GM12865 (cell line): ENCODE measurements at regions not wholly inside any gene's neighbourhood (a gene's known extent, or its start where the extent isn't known, plus 50 kb on each side); places are given as distances from the start of the nearest gene placed in this dataset.

Experiments
- DNase-seq: peaks from one replicate; pipeline ENCODE4 v3.0.0; 2010; ENCODE audit warnings: low read depth
- H3K4me3 ChIP-seq: 2 replicates; pipeline ENCODE4 v1.5.1; 2011; ENCODE audit warnings: mild to moderate bottlenecking, low read depth, low read length, control low read depth
- TF ChIP-seq, protein P1 (sequence below): IDR thresholded peaks from 2 replicates; pipeline ENCODE4 v1.5.1; 2011; ENCODE audit warnings: low read length, control low read depth, low read depth, inconsistent platforms; ENCODE audit not compliant: insufficient read depth; ENCODE audit errors: missing control alignments

DNA sequence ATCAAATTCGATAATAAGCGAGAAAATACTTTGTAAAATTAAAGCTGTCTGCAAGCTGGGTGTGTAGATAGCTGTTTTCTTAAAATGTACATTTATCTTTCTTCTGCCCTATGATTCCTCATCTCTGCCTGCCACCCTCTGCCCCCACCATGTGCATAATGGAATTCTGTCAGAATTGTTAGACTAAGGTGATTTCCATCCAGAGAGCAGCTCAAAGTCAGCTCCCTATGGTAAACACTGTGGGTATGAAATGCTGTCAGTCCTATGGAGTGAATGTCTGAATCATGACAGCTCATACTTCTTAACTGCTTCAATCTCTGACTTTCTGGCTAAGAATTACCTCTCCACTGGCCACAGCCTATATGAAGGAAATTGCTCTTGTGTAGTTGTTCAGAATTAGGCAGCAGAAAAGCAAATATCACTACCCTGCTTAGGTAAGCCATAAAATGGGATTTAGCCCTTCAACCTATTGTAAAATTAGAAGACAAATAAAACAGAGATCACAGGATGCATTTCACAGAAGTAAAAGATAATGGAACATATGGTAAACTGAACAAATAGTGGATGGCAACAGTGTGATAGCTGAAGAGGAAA, 137.7 kb downstream of the CD8B2 start:
- no peak overlapping the region for H3K4me3 ChIP-seq
- TF ChIP-seq, protein P1, sequence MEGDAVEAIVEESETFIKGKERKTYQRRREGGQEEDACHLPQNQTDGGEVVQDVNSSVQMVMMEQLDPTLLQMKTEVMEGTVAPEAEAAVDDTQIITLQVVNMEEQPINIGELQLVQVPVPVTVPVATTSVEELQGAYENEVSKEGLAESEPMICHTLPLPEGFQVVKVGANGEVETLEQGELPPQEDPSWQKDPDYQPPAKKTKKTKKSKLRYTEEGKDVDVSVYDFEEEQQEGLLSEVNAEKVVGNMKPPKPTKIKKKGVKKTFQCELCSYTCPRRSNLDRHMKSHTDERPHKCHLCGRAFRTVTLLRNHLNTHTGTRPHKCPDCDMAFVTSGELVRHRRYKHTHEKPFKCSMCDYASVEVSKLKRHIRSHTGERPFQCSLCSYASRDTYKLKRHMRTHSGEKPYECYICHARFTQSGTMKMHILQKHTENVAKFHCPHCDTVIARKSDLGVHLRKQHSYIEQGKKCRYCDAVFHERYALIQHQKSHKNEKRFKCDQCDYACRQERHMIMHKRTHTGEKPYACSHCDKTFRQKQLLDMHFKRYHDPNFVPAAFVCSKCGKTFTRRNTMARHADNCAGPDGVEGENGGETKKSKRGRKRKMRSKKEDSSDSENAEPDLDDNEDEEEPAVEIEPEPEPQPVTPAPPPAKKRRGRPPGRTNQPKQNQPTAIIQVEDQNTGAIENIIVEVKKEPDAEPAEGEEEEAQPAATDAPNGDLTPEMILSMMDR = no peak
- DNase-seq = no peak

DNA sequence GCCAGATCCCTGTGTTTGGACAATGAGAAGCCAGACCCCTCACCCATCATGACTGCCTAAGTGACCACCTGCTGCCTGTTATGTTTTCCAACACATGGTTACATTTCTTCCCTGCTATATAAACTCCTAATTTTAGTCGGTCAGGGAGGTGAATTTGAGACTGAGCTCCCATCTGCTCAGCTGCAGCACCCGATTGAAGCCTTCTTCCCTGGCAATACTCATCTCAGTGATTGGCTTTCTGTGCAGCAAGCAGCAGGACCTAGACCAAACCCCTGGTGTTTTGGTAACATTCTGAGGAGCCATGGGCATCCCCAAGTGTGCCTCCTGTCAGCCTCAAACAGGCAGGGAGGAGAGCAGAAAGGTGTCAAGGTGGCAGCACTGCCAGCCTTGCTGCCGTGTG, 141.2 kb downstream of the CD8B2 start:
- no peak for DNase-seq
- TF ChIP-seq, protein P1 = no peak

DNA sequence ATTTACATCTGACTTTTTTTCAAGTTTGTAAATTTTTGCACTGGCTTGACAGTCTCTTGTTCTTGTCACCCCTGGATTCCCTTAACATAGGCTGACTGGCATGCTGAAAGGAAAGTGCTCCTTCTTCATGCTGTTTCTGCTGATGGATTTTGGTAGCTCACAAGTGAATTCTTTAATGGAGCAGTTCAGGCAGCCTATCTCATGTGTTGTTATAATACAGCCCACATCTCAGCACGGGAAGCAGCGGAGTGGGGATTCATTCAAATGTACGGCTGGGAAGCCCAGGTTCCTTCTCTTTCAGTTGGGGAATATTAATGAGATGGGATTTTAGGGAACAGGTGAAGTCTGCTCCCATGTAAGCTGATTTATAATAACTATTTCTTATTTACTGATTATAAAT, 142.8 kb downstream of the CD8B2 start:
- no peak overlapping the region for H3K4me3 ChIP-seq
- no peak for DNase-seq
- TF ChIP-seq, protein P1 = no peak

More for the DNA sequence above, 141.2 kb downstream of the CD8B2 start:
- H3K4me3 ChIP-seq = no peak overlapping the region

DNA sequence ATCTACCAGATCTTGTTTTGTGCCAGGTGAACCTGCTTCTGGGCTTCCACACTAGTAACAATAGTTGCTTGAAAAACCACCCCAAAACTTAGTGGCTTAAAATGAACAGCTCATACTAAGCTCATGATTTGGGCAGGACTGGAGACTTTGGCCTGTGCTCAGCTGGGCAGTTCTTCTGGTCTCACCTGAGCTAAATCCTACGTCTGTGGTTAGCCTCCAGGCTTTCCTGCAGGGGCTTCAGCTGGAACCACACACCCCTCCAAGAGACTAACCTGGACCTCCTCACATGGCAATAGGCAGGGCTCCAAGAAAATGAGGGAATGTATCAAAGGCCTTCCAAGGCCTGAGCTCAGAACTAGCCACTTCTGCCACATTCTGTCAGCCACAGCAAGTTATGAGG, 144.1 kb downstream of the CD8B2 start:
- TF ChIP-seq, protein P1 = no peak
- DNase-seq = no peak
- H3K4me3 ChIP-seq = no peak overlapping the region

DNA sequence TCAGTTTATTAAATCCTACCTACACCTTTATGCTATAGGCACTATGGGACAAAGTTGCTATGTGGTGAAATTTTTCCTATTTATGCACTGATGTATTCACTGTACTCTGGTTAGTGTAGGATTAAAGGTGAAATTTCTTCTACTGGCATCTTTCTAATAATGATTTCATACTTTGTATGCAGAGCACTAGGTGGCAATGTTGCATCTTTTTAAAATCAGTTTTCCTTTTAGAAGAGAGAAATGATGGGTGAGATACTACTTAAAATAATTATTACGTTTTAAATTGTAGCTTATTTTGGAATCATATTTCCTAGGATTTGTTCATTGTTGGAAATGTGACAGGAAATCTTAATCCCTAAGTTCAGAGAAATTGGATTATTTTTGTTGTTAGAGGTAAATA, 150.9 kb downstream of the CD8B2 start:
- TF ChIP-seq, protein P1 = peak; percentile 3
- no peak for DNase-seq
- no peak overlapping the region for H3K4me3 ChIP-seq

DNA sequence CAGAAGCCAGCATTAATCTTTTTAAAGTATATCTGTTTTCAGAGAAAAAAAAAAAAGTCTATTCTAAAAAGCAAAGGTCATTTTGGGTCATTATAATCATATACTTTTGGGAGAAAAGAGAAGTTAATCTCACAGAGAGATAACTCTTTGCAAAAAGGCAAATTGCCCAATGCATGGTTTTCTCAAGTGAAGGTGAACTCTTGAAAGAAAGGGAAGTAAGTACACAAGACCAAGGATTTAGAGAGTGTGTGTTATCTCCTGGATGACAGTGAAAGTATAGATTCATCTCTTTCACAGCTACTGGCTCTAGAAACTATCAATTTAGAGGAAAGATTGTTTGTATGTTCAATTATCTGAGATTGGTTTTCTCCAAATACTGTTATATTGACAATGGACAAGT, 151.4 kb downstream of the CD8B2 start:
- DNase-seq = no peak
- H3K4me3 ChIP-seq = no peak overlapping the region
- TF ChIP-seq, protein P1 = no peak

DNA sequence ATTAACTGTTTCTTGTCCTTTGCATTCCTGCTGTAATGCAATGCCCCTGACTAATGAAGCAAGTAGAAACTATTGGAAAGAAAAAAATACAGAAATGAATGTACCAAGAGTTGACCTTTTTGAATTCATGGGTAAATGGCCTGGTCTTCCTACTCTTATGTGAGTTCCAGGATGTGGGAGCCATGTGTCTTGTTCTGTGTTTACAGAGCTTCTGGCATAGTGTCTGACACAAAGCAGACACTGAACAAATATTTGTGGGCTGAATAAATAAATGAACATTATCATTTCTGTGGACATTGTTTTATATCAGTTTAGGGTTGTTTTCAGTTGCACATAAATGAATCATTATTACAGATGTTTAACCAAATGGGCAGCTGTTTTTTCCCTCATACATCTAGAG, 155.5 kb downstream of the CD8B2 start:
- TF ChIP-seq, protein P1 = no peak
- no peak overlapping the region for H3K4me3 ChIP-seq
- DNase-seq = no peak
